ENCODE measurements at regions not wholly inside any gene's neighbourhood (a gene's known extent, or its start where the extent isn't known, plus 50 kb on each side); places are given as distances from the start of the nearest gene placed in this dataset.

- Histone ChIP-seq H3K9me2 (ENCODE audit: low read depth, low read length) (no peaks in the 10 kb centered on the region), H3K27me3 (ENCODE audit: insufficient read depth, low read length) (peaks cover 16% of the 10 kb centered on the region; the same call in 1 of the 2 replicates), H3K9me3 (ENCODE audit: low read length) (no peaks in the 10 kb centered on the region), H3K4me2 (ENCODE audit: low read length) (no peak overlapping the region), H3K4me1 (ENCODE audit: insufficient read depth, low read length, severe bottlenecking) (peaks cover 2% of the 10 kb centered on the region), H3K9ac (ENCODE audit: low read length) (no peak overlapping the region), H3K4me3 (ENCODE audit: low read depth, low read length, poor library complexity, severe bottlenecking) (no peak overlapping the region), H4K20me1 (ENCODE audit: insufficient read depth, low read length) (no peaks in the 10 kb centered on the region), H3K79me2 (ENCODE audit: insufficient read depth, low read length) (no peaks in the 10 kb centered on the region), H3K27ac (ENCODE audit: low read depth, low read length, poor library complexity, severe bottlenecking) (no peak overlapping the region), H3K36me3 (ENCODE audit: insufficient read depth, low read length) (no peaks in the 10 kb centered on the region), H3F3A (ENCODE audit: insufficient read depth, low read length) (no peaks in the 10 kb centered on the region), H2AFZ (ENCODE audit: low read length) (no peak overlapping the region)
- TF ChIP-seq, protein P1, sequence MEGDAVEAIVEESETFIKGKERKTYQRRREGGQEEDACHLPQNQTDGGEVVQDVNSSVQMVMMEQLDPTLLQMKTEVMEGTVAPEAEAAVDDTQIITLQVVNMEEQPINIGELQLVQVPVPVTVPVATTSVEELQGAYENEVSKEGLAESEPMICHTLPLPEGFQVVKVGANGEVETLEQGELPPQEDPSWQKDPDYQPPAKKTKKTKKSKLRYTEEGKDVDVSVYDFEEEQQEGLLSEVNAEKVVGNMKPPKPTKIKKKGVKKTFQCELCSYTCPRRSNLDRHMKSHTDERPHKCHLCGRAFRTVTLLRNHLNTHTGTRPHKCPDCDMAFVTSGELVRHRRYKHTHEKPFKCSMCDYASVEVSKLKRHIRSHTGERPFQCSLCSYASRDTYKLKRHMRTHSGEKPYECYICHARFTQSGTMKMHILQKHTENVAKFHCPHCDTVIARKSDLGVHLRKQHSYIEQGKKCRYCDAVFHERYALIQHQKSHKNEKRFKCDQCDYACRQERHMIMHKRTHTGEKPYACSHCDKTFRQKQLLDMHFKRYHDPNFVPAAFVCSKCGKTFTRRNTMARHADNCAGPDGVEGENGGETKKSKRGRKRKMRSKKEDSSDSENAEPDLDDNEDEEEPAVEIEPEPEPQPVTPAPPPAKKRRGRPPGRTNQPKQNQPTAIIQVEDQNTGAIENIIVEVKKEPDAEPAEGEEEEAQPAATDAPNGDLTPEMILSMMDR (IDR thresholded peaks at IDR 0.05; ENCODE audit: low read length), result no peak
- TF ChIP-seq EZH2 (IDR thresholded peaks at IDR 0.05; ENCODE audit: borderline replicate concordance, low read length), result no peak
These were observed 68.9 kb upstream of the LEP start for GRCh38 chr7:128172151-128172550.

- H3K4me1 ChIP-seq (ENCODE audit: insufficient read depth, low read length, severe bottlenecking), result no peaks in the 10 kb centered on the region
- no peak overlapping the region for H3K4me3 ChIP-seq (ENCODE audit: low read depth, low read length, poor library complexity, severe bottlenecking)
- H3K4me2 ChIP-seq (ENCODE audit: low read length), result no peak overlapping the region
- H2AFZ ChIP-seq (ENCODE audit: low read length), result no peak overlapping the region
- H3K79me2 ChIP-seq (ENCODE audit: insufficient read depth, low read length), result no peaks in the 10 kb centered on the region
- H4K20me1 ChIP-seq (ENCODE audit: insufficient read depth, low read length), result no peaks in the 10 kb centered on the region
- H3K9me3 ChIP-seq (ENCODE audit: low read length), result no peaks in the 10 kb centered on the region
- TF ChIP-seq EZH2 (IDR thresholded peaks at IDR 0.05; ENCODE audit: borderline replicate concordance, low read length), result no peak
- TF ChIP-seq, protein P1 (IDR thresholded peaks at IDR 0.05; ENCODE audit: low read length), result no peak
- no peaks in the 10 kb centered on the region for H3K36me3 ChIP-seq (ENCODE audit: insufficient read depth, low read length)
- H3K27me3 ChIP-seq (ENCODE audit: insufficient read depth, low read length), result peaks cover 15% of the 10 kb centered on the region; the same call in 1 of the 2 replicates
- H3F3A ChIP-seq (ENCODE audit: insufficient read depth, low read length), result no peaks in the 10 kb centered on the region
- no peak overlapping the region for H3K9ac ChIP-seq (ENCODE audit: low read length)
- no peak overlapping the region for H3K27ac ChIP-seq (ENCODE audit: low read depth, low read length, poor library complexity, severe bottlenecking)
- H3K9me2 ChIP-seq (ENCODE audit: low read depth, low read length), result no peaks in the 10 kb centered on the region
These were observed 68.1 kb upstream of the LEP start for GRCh38 chr7:128172963-128173362.

DNA sequence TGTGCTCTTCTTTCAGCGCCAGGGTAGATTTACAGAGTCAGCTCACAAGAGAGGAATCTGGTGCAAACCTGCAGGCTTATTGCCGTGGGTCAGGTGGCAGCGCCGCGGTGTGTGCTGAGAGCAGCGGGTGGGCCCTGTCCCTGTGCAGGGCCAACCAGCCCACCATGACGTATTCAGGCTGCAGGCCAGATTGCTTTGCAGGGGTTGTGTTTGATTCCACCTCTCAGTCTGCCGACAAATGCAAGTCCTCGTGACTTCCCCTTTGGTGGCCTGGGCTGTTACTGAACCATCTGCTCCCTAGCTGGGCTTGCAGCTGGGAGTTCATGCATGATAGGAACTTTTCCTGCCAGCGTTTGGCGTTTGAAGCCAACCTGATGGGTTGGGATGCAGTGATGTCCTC, 66.7 kb upstream of the LEP start:
- Histone ChIP-seq H3K27ac (ENCODE audit: low read depth, low read length, poor library complexity, severe bottlenecking) (no peak overlapping the region), H3K9ac (ENCODE audit: low read length) (no peak overlapping the region), H3F3A (ENCODE audit: insufficient read depth, low read length) (no peaks in the 10 kb centered on the region), H3K4me1 (ENCODE audit: insufficient read depth, low read length, severe bottlenecking) (no peaks in the 10 kb centered on the region), H3K27me3 (ENCODE audit: insufficient read depth, low read length) (0 out of 2 replicates have a peak, but pooled peaks cover 6% of the 10 kb centered on the region), H2AFZ (ENCODE audit: low read length) (no peak overlapping the region), H3K4me2 (ENCODE audit: low read length) (no peak overlapping the region), H3K79me2 (ENCODE audit: insufficient read depth, low read length) (no peaks in the 10 kb centered on the region), H3K4me3 (ENCODE audit: low read depth, low read length, poor library complexity, severe bottlenecking) (no peak overlapping the region), H3K9me2 (ENCODE audit: low read depth, low read length) (no peaks in the 10 kb centered on the region), H4K20me1 (ENCODE audit: insufficient read depth, low read length) (no peaks in the 10 kb centered on the region), H3K36me3 (ENCODE audit: insufficient read depth, low read length) (no peaks in the 10 kb centered on the region), H3K9me3 (ENCODE audit: low read length) (no peaks in the 10 kb centered on the region)
- TF ChIP-seq EZH2 (IDR thresholded peaks at IDR 0.05; ENCODE audit: borderline replicate concordance, low read length), result no peak
- TF ChIP-seq, protein P1 (IDR thresholded peaks at IDR 0.05; ENCODE audit: low read length), result no peak

All from OCI-LY1 (cell line).